Embryonic facial prominence (tissue), 1 donor: ENCODE measurements at regions not wholly inside any gene's neighbourhood (a gene's known extent, or its start where the extent isn't known, plus 50 kb on each side); places are given as distances from the start of the nearest gene placed in this dataset.

ENCODE experiments used
- DNase-seq: peaks from one replicate; pipeline ENCODE4 v3.0.0-alpha.2; 2016; ENCODE audit errors: extremely low spot score

DNA sequence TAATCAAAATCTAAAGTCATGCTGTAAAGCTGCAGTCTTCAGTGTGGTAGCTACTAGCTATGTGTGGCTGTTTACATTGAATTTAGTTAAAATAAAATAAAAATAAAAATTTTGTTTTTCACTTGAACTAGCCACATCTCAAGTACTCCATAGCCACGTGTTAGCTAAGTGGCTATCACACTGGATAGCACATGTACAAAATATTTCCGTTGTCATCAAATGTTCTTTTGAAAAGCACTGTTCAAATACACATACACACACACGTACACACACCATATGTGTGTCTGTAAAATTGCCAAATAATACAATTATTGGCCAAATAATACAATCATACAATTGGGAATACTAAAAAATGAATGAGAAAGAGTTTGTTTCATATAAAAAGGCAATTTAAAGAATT lies 778.2 kb upstream of the FLRT2 start:
- DNase-seq: no peak

DNA sequence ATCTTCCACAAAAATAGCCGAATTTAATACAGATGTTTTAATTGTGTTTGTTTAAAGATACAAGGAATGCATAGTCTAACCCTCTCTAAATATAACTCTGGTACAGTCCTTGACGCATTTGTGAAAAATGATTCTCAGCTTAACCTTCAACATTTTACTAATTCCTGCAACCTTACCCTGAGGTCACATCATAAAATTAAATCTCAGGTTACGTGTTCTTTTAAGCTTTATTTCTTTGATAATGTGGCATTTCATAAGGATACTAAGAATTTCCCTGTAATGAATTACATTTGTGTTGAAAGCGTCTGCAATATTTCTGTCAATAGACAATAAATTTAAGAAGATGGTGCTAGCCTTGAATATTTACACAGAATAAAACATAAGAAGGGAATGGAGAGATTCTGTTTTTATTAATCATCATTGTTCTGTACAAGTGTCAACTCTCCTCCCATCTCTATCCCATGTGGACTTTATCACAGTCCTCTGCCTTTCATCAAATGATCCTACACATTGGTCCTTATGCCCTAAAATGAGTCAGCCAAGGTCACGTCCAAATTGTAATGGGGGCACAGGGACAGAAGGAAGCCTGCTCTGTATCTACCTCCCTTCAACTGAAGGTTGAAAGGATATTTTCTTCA lies 769.3 kb upstream of the FLRT2 start:
- DNase-seq: no peak

DNA sequence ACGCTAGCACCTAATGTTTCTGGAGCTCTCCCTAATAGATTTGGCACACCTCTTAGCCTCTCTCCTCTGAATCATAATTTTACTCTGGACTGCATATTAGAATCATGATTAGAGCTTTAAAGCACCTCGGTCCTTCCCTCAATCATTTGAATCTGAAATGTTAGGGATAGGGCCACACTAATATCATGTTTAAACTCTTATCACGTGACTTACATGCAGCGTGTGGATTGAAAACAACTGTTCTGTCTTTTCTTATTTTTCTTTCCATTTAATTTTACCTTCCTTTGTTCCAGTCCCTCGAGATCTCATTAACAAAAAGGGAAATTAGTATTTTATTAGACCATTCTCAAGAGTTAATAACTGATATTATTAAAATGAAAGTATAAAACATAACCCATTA lies 762.5 kb upstream of the FLRT2 start:
- DNase-seq: no peak

DNA sequence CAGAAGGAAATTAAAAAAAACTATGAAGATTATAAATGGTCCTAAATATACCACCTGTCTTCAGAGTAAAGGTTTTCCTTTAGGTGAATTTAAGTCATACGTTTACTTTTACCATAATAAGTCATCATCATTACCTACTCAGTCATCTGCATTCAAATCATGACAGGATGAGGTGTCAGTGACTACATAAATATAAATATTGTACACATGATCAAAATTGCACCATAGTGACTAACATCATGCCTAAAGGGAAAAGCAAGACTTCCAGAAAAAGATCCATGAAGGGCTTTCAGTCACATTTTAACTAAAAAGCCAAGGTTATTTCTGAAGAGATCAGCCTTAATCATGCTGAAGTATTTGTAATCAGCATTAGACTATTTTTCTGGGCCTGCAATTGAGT lies 759.9 kb upstream of the FLRT2 start:
- no peak for DNase-seq

DNA sequence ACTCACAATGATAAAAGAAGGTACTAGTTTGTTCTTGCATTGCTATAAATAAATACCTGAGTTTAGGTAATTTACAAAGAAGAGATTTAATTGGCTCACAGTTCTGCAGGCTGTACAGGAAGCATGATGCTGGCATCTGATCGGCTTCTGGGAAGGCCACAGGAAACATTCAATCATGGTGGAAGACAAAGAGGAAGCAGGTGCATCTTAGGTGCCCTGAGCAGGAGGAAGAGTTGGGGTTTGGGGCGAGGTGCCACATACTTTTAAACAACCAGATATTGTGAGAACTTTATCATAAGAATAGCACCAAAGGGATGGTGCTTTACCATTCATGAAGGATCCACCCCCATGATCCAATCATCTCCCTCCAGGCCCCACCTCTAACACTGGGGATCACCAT lies 752.6 kb upstream of the FLRT2 start:
- DNase-seq: no peak

DNA sequence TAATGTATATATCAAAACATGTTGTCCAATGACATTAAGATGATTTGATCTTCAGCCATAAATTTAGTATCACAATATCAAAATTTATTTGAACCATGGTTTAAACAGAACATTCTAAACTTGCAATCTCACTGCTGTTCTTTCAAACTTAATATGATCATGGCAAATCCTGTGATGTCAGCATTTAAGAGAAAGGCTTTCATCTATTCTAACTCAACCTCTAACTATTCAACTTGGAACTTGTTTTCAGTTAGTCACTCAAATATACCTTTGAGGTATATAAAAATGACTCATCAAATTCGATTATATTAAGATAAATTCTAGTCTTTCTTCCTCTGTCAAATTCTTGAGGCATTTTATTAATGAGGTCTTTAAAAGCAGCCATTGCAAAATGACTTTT lies 747.0 kb upstream of the FLRT2 start:
- DNase-seq: no peak

DNA sequence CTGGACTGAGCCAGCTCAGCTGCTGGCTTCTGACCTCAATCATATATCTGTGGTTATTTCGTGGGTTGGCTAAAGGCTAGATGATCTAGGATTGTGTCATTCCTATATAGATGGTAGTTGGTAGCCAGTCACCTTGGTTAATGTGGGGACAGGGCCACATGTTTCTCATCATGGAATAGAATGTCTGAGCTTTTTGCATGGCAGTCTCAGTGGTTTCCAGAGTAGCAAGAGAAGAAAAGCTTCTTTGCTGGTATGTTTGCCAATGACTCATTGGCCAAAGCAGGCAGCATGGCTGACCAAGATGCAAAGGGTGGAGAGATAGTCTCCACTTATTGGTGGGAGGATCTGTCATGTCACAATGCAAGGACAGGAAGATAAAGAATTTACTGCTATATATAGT lies 746.4 kb upstream of the FLRT2 start:
- no peak for DNase-seq

DNA sequence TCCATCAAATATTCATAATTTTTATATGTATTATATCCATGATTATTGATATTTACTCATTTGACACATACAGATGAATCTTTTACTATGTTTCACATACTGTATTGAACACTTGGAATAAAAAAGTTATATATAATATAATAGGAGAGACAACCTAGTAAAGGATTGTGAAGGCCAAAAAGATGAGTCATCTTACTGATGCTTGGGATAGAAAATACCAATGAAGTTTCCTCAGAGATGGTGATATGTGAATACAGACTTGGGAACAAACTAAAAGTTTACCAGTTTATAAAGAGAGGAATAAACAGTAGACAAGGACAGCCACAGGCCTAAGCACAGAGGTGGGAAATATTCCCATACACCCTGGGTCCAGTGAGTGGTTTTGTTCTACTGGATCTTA lies 743.9 kb upstream of the FLRT2 start:
- DNase-seq: no peak

DNA sequence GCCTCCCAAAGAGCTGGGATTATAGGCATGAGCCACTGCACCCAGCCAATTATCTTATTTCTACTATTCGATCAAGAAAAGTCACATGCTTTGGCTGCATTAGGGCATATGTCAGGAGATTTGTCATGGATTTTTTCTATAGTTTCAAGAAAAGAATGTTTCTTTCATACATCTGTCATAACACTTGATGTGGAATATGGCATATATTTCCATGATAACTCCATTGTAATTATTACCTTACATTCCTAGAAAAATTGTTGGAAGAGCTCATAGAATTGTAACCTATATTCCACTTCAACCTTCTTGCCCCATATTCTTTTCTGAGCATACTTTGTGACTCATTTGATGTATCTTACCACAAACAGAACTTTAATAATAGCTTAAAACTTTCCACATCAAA lies 740.9 kb upstream of the FLRT2 start:
- no peak for DNase-seq

DNA sequence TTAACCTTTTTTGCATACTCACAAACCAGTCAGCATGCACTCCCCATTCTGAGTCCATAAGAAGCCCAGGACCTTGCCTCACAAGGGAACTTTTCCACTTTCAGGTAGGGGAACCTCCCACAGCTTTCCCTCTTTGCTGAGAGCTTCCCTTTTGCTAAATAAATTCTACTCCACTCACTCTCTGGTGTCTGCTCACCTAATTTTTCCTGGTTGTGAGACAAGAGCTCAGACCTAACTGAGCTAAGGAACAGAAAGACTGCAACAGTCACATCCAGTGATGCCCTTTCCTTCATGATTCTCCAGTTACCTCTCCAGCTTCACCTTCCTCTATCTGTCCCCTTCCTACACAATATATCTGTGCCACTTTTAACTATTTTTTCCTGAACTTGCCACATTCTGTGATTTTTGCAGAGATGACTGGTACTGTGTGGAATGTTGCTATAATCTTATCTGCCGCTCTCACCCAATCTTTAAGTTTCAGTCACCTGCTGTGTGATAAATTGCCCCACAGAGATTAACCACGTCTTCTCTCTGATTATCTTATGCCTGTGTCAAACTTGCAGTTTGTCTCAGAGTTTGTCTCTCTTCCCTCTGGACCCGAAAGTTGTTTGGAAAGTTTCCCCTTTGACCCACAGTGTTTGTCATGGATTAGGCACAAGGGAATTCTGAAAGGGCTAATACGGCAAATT lies 737.1 kb upstream of the FLRT2 start:
- no peak for DNase-seq

DNA sequence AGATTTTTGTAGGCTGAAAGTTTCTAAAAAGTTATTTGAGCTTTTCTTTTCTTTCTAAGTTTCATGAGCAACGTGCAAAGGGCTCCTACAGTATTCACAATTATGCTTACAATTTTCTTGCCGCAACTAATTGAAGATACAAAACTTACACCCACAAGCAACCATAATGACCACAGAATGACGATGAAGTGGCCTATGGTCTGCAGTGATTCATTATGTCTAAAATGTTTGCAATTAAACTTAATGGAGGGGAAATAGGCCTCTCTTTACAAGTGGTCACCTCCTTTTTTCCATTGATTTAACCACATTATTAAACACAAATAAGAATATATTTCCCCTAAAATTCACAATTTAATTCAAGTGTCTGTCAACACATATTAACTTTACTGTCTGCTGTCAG lies 732.6 kb upstream of the FLRT2 start:
- DNase-seq: no peak

DNA sequence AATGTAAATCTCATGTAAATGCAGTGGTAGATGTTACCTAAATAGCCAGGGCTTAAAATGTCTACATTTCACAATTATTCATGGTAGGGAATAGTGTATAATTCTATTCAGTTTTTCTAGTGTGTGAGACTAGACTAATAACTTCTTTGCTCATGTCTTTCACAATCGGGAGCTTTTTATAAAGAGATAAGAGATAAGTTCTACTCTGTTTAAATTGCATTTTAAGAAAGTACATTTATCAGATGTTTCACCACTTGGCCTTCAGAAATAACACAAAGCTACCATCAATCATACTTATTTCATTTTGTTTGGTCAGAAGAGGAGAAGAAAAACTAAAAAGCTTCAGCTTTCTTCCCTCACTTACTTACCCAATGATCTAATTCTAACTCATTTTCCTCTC lies 725.5 kb upstream of the FLRT2 start:
- no peak for DNase-seq

DNA sequence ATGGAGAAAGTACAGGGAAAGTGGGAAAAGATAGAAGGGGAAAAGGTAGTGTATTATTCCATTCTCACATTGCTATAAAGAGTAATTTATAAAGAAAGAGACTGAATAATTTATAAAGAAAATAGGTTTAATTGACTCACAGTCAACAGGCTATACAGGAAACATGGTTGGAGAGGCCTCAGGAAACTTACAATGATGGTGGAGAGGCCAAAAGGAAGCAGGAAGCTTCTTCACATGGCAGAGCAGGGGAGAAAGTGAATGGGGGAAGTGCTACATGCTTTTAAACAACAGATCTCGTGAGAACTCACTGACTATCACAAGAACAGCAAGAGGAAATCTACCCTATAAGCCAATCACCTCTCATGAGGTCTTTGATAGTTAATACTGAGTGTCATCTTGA lies 725.0 kb upstream of the FLRT2 start:
- DNase-seq: no peak

DNA sequence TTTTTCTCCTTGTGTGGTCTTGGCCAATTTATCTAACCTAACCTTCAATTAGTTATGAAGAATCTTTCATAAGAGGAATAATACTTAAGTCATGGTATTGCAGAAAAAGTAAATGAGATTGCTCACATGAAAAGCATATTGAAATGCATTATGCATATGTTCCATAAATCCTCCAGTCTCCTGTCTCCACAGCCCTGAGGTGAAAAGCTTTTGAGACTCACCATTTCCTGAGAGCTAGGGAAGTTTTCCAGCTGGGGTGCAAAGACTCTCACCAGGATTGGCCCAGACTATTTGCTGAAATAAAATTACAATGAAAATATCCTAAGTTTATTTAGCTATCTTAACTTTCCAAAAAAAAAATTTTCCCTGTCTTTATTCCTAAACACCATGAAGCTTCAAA lies 723.8 kb upstream of the FLRT2 start:
- DNase-seq: no peak

DNA sequence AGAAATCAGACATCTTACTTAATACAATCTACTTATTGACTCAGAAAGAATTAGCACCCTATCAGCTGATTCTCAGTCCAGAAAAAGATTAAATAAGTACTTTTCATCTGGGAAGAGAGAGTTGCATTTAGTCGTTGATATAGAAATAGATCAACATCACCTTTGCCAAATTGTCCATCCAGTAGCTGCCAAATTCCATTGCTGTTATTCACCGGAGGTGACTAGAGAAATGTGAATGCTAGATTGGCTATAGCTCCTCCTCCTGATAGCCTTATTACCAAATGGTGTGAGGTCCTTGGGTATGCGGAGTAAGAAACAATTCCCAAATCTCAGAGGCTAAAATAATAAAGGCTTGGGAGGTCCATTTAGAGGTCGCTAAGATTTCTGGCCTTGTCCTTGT lies 723.3 kb upstream of the FLRT2 start:
- no peak for DNase-seq

DNA sequence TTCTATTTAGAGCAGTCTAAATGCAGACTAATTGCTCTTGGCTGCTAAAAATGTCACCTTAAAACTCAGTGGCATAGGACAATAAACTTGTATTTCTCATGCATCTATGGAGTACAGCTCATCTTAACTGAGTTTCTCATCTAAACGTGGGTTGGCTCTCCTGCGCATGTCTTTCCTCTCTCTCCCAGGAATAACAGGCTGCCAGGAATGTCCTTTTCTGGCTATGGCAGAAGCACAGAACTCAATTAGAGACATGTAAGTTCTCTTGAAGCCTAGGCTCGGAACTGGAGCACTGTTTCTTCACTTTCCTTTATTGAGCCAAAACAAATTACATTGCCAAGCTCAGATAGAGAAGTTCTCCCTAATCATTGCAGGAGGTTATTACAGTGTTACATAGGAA lies 722.3 kb upstream of the FLRT2 start:
- no peak for DNase-seq

DNA sequence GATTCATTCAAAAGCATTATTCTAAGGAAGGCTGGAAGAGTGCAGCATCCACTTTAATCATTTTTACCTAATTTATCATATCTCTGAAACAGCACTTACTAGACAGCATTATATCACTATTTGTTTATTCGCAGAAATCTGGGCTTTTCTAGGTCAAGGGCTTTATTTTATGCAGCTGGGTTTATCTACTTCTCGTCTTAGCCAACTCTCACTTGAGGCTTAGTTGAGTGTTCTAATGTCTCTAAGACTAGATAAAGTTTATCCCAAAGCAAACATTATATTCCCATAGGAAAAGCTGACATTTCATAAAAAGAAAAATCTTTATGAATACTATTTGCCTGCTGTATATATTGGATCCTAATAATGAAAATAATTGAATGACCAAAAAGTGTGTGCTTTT lies 720.8 kb upstream of the FLRT2 start:
- no peak for DNase-seq

DNA sequence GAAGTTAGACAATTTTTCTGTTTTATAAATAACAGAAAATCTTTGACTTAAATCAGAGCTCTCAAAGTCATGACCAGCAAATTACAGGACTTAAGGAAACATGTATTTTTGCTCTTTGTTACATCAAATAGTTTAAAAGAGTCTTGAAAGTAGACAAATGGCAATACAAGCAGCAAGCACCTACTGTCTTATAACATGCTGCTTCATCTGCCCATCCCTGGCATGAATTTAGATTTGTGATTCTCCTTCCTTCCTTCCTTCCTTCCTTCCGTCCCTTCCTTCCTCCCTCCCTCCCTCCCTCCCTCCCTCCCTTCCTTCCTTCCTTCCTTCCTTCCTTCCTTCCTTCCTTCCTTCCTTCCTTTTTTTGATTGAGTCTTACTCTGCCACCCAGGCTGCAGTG lies 715.6 kb upstream of the FLRT2 start:
- DNase-seq: no peak

DNA sequence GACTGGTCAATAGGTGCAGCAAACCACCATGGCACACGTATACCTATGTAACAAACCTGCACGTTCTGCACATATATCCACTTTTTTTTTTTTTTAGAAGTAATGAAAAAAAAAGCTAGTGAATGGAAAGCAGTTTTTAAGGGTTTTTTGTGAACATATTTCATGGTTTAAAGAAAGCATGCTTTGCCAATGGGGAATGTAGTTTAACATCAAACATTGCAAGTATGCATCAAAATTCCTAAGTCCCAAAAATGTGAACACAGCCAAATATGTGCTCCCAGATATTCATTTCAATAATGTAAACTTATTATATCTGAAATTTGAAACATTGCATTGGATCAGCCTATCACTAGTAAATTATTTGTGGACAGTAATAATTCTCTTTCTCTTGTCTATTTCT lies 710.4 kb upstream of the FLRT2 start:
- no peak for DNase-seq

DNA sequence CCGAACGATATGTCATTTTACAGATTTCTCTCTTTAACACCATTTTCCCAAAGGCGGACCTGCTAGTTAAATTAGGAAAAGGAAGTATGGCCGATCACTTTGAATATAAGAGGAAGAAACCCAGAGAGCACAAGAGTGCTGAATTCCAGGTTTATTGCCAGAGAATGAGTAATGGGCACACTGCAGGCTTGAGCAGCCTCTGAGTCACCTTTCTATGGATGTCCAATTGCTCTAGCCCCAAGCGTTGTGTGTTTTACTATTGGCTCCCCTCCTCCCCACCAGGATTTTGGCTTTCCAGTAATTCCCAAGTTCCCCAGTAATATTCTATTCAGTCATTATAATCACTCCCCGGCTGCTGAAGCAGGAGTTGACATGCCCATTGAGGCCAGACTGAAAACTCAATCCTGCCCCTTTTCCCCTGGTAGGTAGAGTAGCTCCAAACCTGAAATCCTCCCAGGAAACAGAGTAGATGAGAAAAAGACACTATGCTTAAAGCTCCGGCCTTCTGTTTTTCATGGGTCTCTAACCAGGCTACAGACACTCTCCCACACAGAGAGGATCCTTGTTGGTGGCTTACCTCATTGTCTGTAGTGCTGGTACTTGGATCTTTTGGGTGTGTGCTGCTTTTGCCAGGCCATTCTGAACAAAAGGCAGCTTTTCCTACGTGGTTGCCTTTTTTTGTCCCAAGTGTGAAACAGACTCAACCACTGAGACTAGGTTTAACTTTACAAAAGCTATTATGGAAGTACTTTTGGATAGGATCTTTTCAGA lies 704.3 kb upstream of the FLRT2 start:
- DNase-seq: no peak

DNA sequence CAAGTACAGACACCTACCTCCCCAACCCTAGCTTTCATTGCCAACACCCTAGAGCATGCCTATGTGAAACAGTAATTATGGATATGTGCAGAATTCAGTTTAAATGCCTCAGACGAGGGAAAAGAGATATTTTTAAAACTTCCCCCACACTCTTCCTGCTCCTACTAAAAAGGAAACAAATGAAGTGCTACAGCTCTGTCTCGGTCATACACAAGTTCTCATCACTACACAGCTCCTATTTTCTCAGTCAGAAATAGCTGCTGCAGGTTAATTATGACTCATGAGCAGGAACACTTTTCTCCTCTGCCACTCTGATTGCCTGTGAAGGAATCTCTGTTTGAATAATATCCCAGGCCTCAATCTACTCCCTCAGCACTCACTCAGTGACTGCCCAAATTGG lies 703.6 kb upstream of the FLRT2 start:
- DNase-seq: no peak

DNA sequence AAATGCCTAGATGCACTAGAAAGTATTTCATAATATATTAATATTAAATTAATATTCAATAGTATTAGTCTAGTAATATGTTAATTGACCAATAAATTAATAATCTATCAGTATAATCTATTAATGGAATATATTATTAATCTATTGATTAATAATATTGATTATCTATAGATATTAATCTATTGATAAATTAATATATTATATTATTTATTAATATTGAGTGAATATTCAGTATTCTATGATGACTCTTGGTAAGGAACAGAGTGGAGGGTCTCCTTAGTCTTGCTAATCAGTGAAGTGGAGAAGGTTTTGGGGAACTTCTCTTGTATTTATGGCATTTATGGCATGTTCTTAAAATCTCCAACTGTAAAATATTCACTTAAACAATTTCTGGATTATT lies 679.3 kb upstream of the FLRT2 start:
- DNase-seq: no peak
